ENCODE measurements at regions not wholly inside any gene's neighbourhood (a gene's known extent, or its start where the extent isn't known, plus 50 kb on each side); places are given as distances from the start of the nearest gene placed in this dataset.

- WGBS, 5 donors = 45 to 61% (median 55%) methylated on average over 3 of the region's 3 CpGs
Measured at GRCh38 chr5:143737062-143737461, 74.9 kb upstream of the HMHB1 start.

GRCh38 chr5:143734456-143734780 lies 77.5 kb upstream of the HMHB1 start:
- Histone ChIP-seq H3K27me3 (peaks cover 0 to 6% (median 0%) of the 10 kb centered on the region in 3 donors), H3K4me3 (no peak overlapping the region), H3K36me3 (no peaks in the 10 kb centered on the region), H3K4me1 (no peaks in the 10 kb centered on the region), H3K9me3 (no peaks in the 10 kb centered on the region), H3K27ac (no peak overlapping the region)
- intact Hi-C loops (cut with DNase I; ENCODE audit: low total_unique reads) = no loop called here
- 93 to 99% (median 94%) methylated on average over 3 of the region's 3 CpGs for WGBS, 5 donors
- TF ChIP-seq POLR2AphosphoS5 (IDR thresholded peaks at IDR 0.05) = no peak
- no peak for TF ChIP-seq CTCF (IDR thresholded peaks at IDR 0.05)
- TF ChIP-seq EP300 (IDR thresholded peaks at IDR 0.05) = no peak
- TF ChIP-seq POLR2A (IDR thresholded peaks at IDR 0.05) = no peak
- no peak for DNase-seq

More at GRCh38 chr5:143737062-143737461, 74.9 kb upstream of the HMHB1 start:
- Histone ChIP-seq H3K36me3 (no peaks in the 10 kb centered on the region), H3K9me3 (no peaks in the 10 kb centered on the region), H3K27ac (no peak overlapping the region), H3K4me1 (no peaks in the 10 kb centered on the region), H3K4me3 (no peak overlapping the region), H3K27me3 (peaks cover 0 to 7% (median 0%) of the 10 kb centered on the region in 3 donors)
- TF ChIP-seq POLR2A (IDR thresholded peaks at IDR 0.05) (no peak), POLR2AphosphoS5 (IDR thresholded peaks at IDR 0.05) (no peak), EP300 (IDR thresholded peaks at IDR 0.05) (no peak), CTCF (IDR thresholded peaks at IDR 0.05) (no peak)
- DNase-seq = no peak
- intact Hi-C loops (cut with DNase I; ENCODE audit: low total_unique reads) = no loop called here

- Histone ChIP-seq H3K27ac (no peak overlapping the region), H3K27me3 (peaks cover 0 to 6% (median 0%) of the 10 kb centered on the region in 3 donors), H3K4me1 (no peaks in the 10 kb centered on the region), H3K36me3 (no peaks in the 10 kb centered on the region), H3K4me3 (no peak overlapping the region), H3K9me3 (no peaks in the 10 kb centered on the region)
- TF ChIP-seq EP300 (IDR thresholded peaks at IDR 0.05) = no peak
- TF ChIP-seq POLR2A (IDR thresholded peaks at IDR 0.05) = no peak
- TF ChIP-seq CTCF (IDR thresholded peaks at IDR 0.05) = no peak
- TF ChIP-seq POLR2AphosphoS5 (IDR thresholded peaks at IDR 0.05) = no peak
- no peak for DNase-seq
- 87 to 94% (median 91%) methylated on average over 6 of the region's 6 CpGs for WGBS, 5 donors
- intact Hi-C loops (cut with DNase I; ENCODE audit: low total_unique reads) = no loop called here
Measured at GRCh38 chr5:143733665-143734455, 78.1 kb upstream of the HMHB1 start.

GRCh38 chr5:143732402-143732801 lies 79.6 kb upstream of the HMHB1 start:
- 88 to 95% (median 90%) methylated on average over 1 of the region's 1 CpG for WGBS, 5 donors
- no peak for DNase-seq
- no peak for TF ChIP-seq CTCF (IDR thresholded peaks at IDR 0.05)
- TF ChIP-seq EP300 (IDR thresholded peaks at IDR 0.05) = no peak
- no peak for TF ChIP-seq POLR2A (IDR thresholded peaks at IDR 0.05)
- TF ChIP-seq POLR2AphosphoS5 (IDR thresholded peaks at IDR 0.05) = no peak
- Histone ChIP-seq H3K4me1 (no peaks in the 10 kb centered on the region), H3K36me3 (no peaks in the 10 kb centered on the region), H3K27ac (no peak overlapping the region), H3K9me3 (no peaks in the 10 kb centered on the region), H3K4me3 (no peak overlapping the region), H3K27me3 (peaks cover 0 to 6% (median 0%) of the 10 kb centered on the region in 3 donors)
- intact Hi-C loops (cut with DNase I; ENCODE audit: low total_unique reads) = no loop called here
